Small intestine (tissue), 7 donors: ENCODE measurements at regions not wholly inside any gene's neighbourhood (a gene's known extent, or its start where the extent isn't known, plus 50 kb on each side); places are given as distances from the start of the nearest gene placed in this dataset.

Experiments
- DNase-seq, 2 donors: peaks; one replicate each; pipeline versions ENCODE4 v3.0.0 to v3.0.0-alpha.2; 2013
- FAIRE-seq: peaks from 2 replicates; lab custom pipeline; 2012; peaks lifted over from hg19 to GRCh38; lab: Jason Lieb, UNC
- H3K27ac ChIP-seq, 3 donors: one replicate each; pipeline ENCODE4 v1.5.1; 2013; ENCODE audit warnings: low read length in 2 of 3, mild to moderate bottlenecking in 2 of 3, control low read depth in 1 of 3, inconsistent platforms in 1 of 3, low read depth in 1 of 3, moderate library complexity in 1 of 3
- H3K27me3 ChIP-seq, 3 donors: one replicate each; pipeline ENCODE4 v1.6.1; 2013; ENCODE audit warnings: low read length in 3 of 3, inconsistent platforms in 1 of 3; ENCODE audit not compliant: control insufficient read depth in 3 of 3, insufficient read depth in 3 of 3
- H3K36me3 ChIP-seq, 3 donors: one replicate each; pipeline ENCODE4 v1.6.1; 2013; ENCODE audit warnings: low read length in 3 of 3, inconsistent platforms in 1 of 3, low read depth in 1 of 3, mild to moderate bottlenecking in 1 of 3, moderate library complexity in 1 of 3; ENCODE audit not compliant: control insufficient read depth in 3 of 3, insufficient read depth in 2 of 3
- H3K4me1 ChIP-seq, 3 donors: one replicate each; pipeline ENCODE4 v1.6.1; 2013; ENCODE audit warnings: low read length in 2 of 3, inconsistent platforms in 1 of 3, low read depth in 1 of 3, mild to moderate bottlenecking in 1 of 3, moderate library complexity in 1 of 3; ENCODE audit not compliant: control insufficient read depth in 3 of 3, insufficient read depth in 2 of 3
- H3K4me3 ChIP-seq, 3 donors: one replicate each; pipeline ENCODE4 v1.5.1; 2013; ENCODE audit warnings: low read length in 3 of 3, control low read depth in 1 of 3, inconsistent platforms in 1 of 3, low read depth in 1 of 3, mild to moderate bottlenecking in 1 of 3, moderate library complexity in 1 of 3
- H3K9me3 ChIP-seq, 2 donors: one replicate each; pipeline ENCODE4 v1.6.1; 2013; ENCODE audit warnings: low read depth in 1 of 2, low read length in 1 of 2; ENCODE audit not compliant: control insufficient read depth in 2 of 2, insufficient read depth in 1 of 2
- WGBS, 3 donors: extraction: QIAGEN DNeasy Blood & Tissue Kit; methylation state at CpG; one replicate each; pipeline ENCODE4 v1.1.7; 2013; 5-methylcytosine and 5-hydroxymethylcytosine counted together
- donor health status: healthy with polysubstance abuse.
- donor health status: control.
- donor health status: control.
- donor health status: Bipolar disorder and iron deficiency.
- donor health status: healthy.

- Histone ChIP-seq H3K27me3 (no peaks in the 10 kb centered on the region), H3K36me3 (no peaks in the 10 kb centered on the region), H3K9me3 (no peaks in the 10 kb centered on the region), H3K4me3 (no peak overlapping the region), H3K27ac (no peak overlapping the region), H3K4me1 (no peaks in the 10 kb centered on the region)
- DNase-seq, result no peak
- FAIRE-seq, result no peak
Observed at GRCh38 chr3:103494011-103494410, 1059.2 kb downstream of the ZPLD1 start.

GRCh38 chr3:103494512-103494911 lies 1059.7 kb downstream of the ZPLD1 start:
- no peaks in the 10 kb centered on the region for H3K27me3 ChIP-seq
- WGBS, 3 donors, result 32 to 60% (median 38%) methylated on average over 3 of the region's 3 CpGs
- no peak for FAIRE-seq
- H3K27ac ChIP-seq, result no peak overlapping the region
- DNase-seq, result no peak
- H3K9me3 ChIP-seq, result no peaks in the 10 kb centered on the region
- no peak overlapping the region for H3K4me3 ChIP-seq
- H3K36me3 ChIP-seq, result no peaks in the 10 kb centered on the region
- H3K4me1 ChIP-seq, result no peaks in the 10 kb centered on the region

- Histone ChIP-seq H3K4me3 (no peak overlapping the region), H3K4me1 (no peaks in the 10 kb centered on the region), H3K27me3 (no peaks in the 10 kb centered on the region), H3K9me3 (no peaks in the 10 kb centered on the region), H3K36me3 (no peaks in the 10 kb centered on the region), H3K27ac (no peak overlapping the region)
- WGBS, 3 donors, result 62 to 79% (median 77%) methylated on average over 2 of the region's 2 CpGs
- FAIRE-seq (no peak), DNase-seq (no peak)
Observed at GRCh38 chr3:103495186-103495585, 1060.4 kb downstream of the ZPLD1 start.

GRCh38 chr3:103499132-103499900 lies 1064.5 kb downstream of the ZPLD1 start:
- FAIRE-seq (no peak), DNase-seq (no peak)

GRCh38 chr3:103499967-103500366 lies 1065.2 kb downstream of the ZPLD1 start:
- WGBS, 3 donors, result 86% methylated on average over 4 of the region's 4 CpGs
- no peak for DNase-seq
- no peak for FAIRE-seq
- Histone ChIP-seq H3K9me3 (no peaks in the 10 kb centered on the region), H3K4me1 (no peaks in the 10 kb centered on the region), H3K27ac (no peak overlapping the region), H3K4me3 (no peak overlapping the region), H3K27me3 (no peaks in the 10 kb centered on the region), H3K36me3 (no peaks in the 10 kb centered on the region)

More at GRCh38 chr3:103499132-103499900, 1064.5 kb downstream of the ZPLD1 start:
- H3K27me3 ChIP-seq, result no peaks in the 10 kb centered on the region
- 29 to 62% (median 44%) methylated on average over 1 of the region's 1 CpG for WGBS, 3 donors
- no peak overlapping the region for H3K4me3 ChIP-seq
- no peaks in the 10 kb centered on the region for H3K4me1 ChIP-seq
- H3K36me3 ChIP-seq, result no peaks in the 10 kb centered on the region
- H3K9me3 ChIP-seq, result no peaks in the 10 kb centered on the region
- H3K27ac ChIP-seq, result no peak overlapping the region

- H3K4me1 ChIP-seq, result peaks cover 0 to 5% (median 0%) of the 10 kb centered on the region in 3 donors
- H3K36me3 ChIP-seq, result no peaks in the 10 kb centered on the region
- FAIRE-seq (no peak), DNase-seq (no peak)
- 45 to 62% (median 48%) methylated on average over 2 of the region's 2 CpGs for WGBS, 3 donors
- no peak overlapping the region for H3K27ac ChIP-seq
- no peak overlapping the region for H3K4me3 ChIP-seq
- no peaks in the 10 kb centered on the region for H3K27me3 ChIP-seq
- no peaks in the 10 kb centered on the region for H3K9me3 ChIP-seq
Observed at GRCh38 chr3:103510760-103511159, 1075.9 kb downstream of the ZPLD1 start.

- FAIRE-seq, result no peak
- peak in 1 of 2 donors; percentile 16 for DNase-seq
- H3K4me3 ChIP-seq, result no peak overlapping the region
- H3K4me1 ChIP-seq, result peaks cover 0 to 5% (median 0%) of the 10 kb centered on the region in 3 donors
- H3K36me3 ChIP-seq, result no peaks in the 10 kb centered on the region
- 82 to 88% (median 82%) methylated on average over 1 of the region's 1 CpG for WGBS, 3 donors
- no peaks in the 10 kb centered on the region for H3K27me3 ChIP-seq
- H3K9me3 ChIP-seq, result no peaks in the 10 kb centered on the region
- no peak overlapping the region for H3K27ac ChIP-seq
Observed at GRCh38 chr3:103511891-103512290, 1077.1 kb downstream of the ZPLD1 start.

GRCh38 chr3:103512595-103512994 lies 1077.8 kb downstream of the ZPLD1 start:
- Histone ChIP-seq H3K27ac (no peak overlapping the region), H3K36me3 (no peaks in the 10 kb centered on the region), H3K4me3 (no peak overlapping the region), H3K4me1 (peaks cover 0 to 5% (median 0%) of the 10 kb centered on the region in 3 donors), H3K9me3 (no peaks in the 10 kb centered on the region), H3K27me3 (no peaks in the 10 kb centered on the region)
- no peak for DNase-seq
- no peak for FAIRE-seq
- WGBS, 3 donors, result 67 to 86% (median 80%) methylated on average over 1 of the region's 1 CpG

GRCh38 chr3:103513003-103513402 lies 1078.2 kb downstream of the ZPLD1 start:
- no peak for DNase-seq
- H3K9me3 ChIP-seq, result no peaks in the 10 kb centered on the region
- 84 to 94% (median 86%) methylated on average over 1 of the region's 1 CpG for WGBS, 3 donors
- H3K4me1 ChIP-seq, result peaks cover 0 to 5% (median 0%) of the 10 kb centered on the region in 3 donors
- no peaks in the 10 kb centered on the region for H3K36me3 ChIP-seq
- no peak overlapping the region for H3K4me3 ChIP-seq
- H3K27me3 ChIP-seq, result no peaks in the 10 kb centered on the region
- no peak for FAIRE-seq
- H3K27ac ChIP-seq, result no peak overlapping the region
